Retina (tissue), 1 donor: ENCODE measurements at regions not wholly inside any gene's neighbourhood (a gene's known extent, or its start where the extent isn't known, plus 50 kb on each side); places are given as distances from the start of the nearest gene placed in this dataset.

ENCODE experiments used
- DNase-seq: peaks from one replicate; pipeline ENCODE4 v3.0.0-alpha.2; 2016

- no peak for DNase-seq
These were observed 181.6 kb upstream of the GALNT5 start for GRCh38 chr2:157075924-157076323.

- no peak for DNase-seq
These were observed 180.9 kb upstream of the GALNT5 start for GRCh38 chr2:157076526-157077161.

DNA sequence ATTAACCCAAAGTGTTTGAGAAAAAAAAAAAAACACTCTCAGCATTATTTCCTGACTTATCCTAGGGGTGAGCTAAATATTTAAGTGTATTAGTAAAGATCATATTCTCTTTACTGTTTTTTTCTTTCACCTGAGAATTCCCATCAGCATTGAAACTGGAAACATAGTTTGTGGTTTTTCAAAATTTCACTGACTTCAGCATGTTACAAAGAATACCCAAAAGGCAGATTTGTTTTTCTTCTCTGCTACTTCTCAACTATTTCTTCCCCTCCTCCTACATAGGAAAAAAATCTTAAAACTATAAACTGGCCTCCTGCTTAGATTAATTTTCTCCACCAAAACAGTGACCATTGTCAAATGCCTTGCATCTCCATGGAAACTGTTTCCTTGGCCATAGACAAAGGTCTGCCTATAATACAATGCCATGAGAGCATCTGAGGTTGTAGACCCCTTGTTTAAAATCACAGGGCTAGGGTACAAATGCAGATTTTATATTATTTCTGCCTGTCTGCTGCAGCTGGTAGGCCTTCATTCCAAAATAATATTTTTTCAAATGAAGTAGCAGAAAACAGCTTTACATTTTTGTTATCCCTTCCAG is 179.7 kb upstream of the GALNT5 start:
- DNase-seq: no peak

- no peak for DNase-seq
These were observed 174.6 kb upstream of the GALNT5 start for GRCh38 chr2:157082950-157083349.

- no peak for DNase-seq
These were observed 172.0 kb upstream of the GALNT5 start for GRCh38 chr2:157085522-157085921.

DNA sequence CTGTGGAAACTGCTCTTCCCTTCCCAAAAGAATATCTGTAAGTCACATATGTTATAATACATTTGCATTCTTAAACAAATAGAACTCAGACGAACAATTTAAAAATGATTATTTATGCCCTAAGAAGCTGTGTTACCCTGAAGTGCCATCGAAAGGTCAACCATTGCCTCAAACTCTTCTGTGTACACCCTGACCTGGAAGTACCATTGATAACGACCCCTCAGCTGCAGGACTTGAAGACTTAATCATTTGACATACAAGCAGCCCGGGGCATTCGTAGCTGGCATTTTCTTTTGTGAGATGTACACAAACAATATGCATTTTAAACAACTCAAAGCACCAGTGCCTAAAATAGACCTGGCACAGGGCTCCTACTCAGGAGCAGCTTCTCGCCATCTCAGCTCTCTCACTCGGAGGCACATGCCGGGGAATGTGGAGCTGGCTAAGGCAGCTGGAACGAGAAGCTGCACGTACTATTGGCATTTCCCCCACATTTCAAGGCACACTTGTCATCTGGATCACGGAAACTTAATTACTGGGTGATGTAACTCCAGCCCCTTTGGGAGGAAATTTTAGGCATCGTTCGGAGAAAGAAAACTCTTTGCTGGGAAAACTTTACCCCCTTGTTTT is 170.0 kb upstream of the GALNT5 start:
- DNase-seq: no peak

DNA sequence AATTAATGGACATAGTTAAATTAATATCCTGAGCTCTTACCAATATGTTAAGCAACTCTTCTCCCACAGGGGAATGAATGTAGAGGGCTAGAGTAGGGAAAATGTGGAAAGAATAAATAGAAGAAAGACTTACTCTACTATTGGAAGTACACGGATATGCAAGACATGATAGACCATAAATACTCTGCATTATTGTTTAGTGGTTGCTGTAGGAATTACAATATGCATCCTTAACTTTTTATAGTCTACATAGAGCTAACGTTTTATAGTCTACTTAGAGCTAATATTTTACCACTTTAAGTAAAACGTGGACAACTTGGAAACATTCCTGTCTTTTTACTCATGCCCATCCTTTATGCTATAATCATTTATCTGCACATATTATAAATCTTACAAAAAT is 163.8 kb upstream of the GALNT5 start:
- no peak for DNase-seq

DNA sequence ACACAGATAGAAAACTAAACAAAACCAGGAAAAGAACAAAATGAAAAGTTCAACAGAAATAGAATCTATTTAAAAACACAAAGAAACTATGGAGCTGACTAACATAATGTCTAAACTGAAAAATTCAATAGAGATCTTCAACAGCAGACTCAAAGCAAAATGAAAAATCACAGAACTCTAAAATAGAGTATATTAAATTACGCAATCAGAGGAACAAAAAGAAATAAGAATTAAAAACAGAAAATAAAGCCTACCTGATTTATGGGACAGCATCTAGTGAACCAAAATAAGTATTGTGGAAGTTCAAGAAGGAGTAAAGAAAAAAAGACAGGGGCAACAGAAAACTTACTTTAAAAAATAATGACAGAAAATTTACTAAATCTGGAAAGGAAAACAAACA is 152.1 kb upstream of the GALNT5 start:
- DNase-seq: no peak

GRCh38 chr2:157106950-157107349 is 150.6 kb upstream of the GALNT5 start:
- DNase-seq: no peak

DNA sequence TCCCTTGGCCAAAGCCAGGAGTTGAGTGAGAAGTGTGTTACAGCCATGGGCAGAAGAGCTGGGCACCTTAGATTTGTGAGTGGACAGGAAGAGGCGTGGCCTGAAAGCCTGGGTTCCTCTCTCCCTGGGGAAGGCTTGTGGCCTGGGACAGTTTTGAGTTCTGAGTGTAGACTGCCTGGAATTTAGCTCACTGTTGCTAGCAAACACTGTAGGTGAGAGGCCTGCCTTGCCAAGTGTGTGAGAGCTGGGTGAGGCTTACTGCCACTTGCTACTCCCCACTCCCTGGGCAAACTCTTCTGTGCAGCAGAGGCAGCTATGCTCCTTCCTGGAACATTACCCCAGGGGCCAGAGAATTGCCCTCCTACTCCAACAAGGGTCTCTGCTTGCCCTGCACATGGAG is 150.0 kb upstream of the GALNT5 start:
- no peak for DNase-seq

GRCh38 chr2:157107877-157108276 is 149.6 kb upstream of the GALNT5 start:
- DNase-seq: no peak

- no peak for DNase-seq
These were observed 134.7 kb upstream of the GALNT5 start for GRCh38 chr2:157122776-157123175.

DNA sequence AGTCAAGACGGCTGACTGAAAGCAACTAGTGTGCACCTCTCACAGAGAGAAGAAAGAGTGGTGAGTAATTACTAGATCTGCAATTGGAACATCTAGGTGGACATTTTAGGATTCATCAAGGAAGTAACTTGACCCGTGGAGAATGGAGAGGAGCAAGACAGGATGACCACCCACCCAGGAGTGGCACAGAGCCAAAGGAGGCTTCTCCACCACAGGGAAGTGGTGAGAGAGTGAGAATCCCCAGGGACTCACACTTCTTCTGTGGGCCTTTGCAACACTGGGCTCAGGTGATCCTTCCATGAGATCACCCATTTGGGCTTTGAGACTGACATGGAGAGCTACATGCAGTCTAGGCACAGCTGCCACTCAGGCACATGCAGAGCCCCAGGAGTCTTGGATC is 132.8 kb upstream of the GALNT5 start:
- DNase-seq: no peak

GRCh38 chr2:157125685-157126084 is 131.8 kb upstream of the GALNT5 start:
- DNase-seq: no peak

DNA sequence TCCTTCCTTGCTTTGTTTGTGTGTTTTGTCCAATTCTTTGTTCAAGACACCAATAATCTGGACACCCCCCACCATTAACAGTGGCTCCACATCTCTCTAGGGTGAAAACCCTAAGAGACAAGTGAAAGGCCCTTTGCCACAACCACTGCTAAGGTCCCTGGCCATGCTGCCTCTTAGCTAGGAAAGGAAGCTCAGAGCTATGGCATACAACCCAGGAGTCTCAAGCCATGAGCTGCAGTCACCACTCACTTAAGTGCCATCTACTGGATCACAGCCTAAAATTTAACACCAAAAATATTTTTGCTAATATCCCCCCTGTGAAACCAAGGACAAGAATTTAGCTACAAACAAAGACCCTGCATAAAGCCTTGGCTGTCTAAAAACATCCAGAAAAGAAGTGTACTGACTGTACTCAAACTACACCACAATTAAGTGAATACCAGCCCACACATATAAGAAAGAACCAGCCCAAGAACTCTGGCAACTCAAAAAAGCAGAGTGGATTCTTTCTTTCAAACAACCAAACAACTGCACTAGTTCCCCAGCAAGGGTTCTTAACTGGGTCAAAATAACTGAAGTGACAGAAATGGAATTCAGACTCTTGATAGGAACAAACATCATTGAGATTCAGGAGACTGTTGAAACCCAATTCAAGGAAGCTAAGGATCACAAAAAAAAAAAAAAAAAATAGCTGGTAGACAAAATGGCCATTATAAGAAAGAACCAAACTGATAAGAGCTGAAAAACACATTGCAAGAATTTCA is 130.1 kb upstream of the GALNT5 start:
- no peak for DNase-seq

- no peak for DNase-seq
These were observed 113.6 kb upstream of the GALNT5 start for GRCh38 chr2:157143901-157144300.

DNA sequence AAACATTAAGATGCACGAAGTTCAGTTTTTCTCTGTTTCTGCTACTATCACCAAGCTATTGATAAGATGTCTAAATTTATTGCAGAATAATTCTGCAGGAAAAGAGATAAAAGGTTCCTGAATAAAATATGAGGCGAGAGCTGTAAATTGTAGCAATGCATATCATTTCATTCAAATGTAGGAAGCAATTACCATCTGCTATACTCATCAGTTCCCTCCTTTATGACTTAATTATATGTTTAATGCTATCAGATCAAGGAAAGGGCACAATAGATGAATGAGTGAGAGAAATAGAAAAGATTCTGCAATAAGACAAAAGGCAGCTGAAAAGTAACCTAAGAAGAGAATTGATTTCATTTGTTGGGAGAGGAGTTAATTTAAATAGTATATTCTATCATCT is 108.2 kb upstream of the GALNT5 start:
- no peak for DNase-seq

GRCh38 chr2:157150747-157151146 is 106.8 kb upstream of the GALNT5 start:
- DNase-seq: no peak

DNA sequence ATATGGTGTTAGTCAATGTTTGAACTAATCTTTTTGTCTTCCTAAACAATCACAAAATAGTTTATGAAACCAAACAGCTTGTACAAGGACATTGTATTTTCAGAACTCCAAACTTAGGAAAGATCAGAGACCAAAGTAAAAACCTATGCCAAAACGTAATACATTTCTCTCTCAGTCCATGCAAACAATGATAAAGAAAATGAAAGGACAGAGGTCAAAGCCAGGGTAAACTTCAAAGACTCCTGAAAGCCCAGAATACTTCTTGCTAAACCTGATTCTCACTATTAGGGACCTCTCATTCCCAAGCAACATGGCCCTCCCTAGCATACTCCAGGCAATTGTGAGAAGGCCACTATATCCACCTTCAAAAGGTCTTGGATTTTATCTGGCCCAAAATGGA is 105.1 kb upstream of the GALNT5 start:
- no peak for DNase-seq

DNA sequence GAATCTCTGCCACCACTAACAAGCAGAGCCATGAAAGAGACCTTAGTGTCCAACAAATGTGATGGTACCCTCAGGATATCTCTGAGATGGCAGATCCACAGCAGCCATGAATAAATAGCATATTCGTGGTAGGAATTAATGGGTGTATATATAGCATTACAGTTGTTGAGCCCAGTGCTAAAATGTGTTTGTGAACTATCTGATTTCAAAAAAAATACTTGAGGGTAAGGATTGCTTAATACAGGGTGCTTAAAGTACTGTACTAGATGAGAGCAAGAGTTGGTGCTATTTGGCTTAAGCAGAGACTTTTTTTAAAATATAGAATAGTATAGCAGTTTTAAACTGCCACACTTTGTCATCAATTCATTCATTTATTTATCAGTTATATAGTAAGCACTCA is 101.5 kb upstream of the GALNT5 start:
- no peak for DNase-seq

DNA sequence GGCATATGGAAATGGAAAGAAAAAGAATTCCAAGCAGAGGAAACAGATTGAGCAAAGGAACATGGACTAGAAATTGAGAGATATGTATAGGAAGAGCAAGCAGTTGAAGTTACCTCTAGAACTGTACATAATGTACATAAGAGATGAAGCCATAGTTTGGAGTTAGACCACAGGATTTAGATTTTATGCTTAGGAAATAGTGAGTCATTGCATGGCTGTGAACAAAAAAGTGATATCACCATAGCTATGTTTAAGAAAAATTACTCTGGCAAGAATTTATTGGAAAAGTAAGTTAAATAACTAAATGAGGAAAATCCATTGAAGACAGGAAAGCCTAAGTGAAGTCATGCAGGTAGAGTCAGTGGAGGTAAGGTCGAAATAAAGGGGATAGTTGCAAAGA is 99.4 kb upstream of the GALNT5 start:
- DNase-seq: no peak

DNA sequence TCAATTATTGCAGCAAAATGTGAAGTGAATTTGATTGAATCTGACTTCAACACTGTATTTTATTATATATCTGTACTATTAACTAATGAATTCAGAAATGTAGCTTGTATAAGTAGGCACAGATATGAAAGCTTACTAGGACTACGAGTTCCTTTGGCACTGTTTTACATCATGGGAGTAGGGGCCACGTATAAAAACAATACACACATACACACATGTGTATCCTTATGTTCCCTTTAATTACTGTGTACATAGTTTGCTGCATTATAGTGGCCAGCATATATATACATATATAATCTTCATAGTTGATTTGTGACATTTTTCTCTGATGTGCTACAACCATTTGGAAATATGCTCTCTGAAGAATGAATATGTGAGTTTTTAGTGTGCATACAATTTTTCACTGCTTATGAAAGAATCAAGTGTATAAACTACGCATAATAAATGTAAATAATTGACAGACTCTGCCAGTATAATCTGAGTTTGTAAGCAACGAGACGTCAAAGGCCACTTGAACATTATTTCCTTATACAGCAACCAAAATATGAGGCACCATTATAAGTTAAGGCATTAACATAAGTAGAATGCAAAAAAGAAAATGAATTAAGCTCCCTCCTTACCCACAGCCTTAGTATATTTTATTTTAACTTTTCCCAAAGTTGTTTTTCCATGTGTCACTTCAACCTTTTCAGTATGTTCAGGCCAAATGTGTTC is 98.1 kb upstream of the GALNT5 start:
- DNase-seq: no peak

GRCh38 chr2:157160111-157160510 is 97.4 kb upstream of the GALNT5 start:
- no peak for DNase-seq
